ENCODE measurements at regions not wholly inside any gene's neighbourhood (a gene's known extent, or its start where the extent isn't known, plus 50 kb on each side); places are given as distances from the start of the nearest gene placed in this dataset.

DNA sequence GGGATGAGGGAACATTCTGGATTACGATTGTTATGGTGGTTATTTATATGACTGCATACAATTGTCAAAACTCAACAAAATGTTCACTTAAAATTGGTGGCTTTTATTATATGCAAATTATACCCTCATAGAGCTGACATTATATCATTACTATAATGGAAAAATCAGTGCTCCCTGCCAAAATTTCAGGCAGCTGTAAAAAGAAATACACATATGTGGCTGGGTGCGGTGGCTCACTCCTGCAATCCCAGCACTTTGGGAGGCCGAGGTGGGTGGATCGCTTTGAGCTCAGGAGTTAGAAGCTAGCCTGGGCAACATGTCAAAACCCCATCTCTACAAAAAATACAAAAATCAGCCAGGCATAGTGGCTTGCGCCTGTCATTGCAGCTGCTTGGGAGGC is 75.8 kb upstream of the SULF2 start:
- Histone ChIP-seq H3K27ac (ENCODE audit: low read depth in 1 of 2, low read length in 2 of 2) (no peak overlapping the region), H3K4me3 (replicated peaks in 1 of 3; ENCODE audit: low read depth in 2 of 3, low read length in 3 of 3) (no peak overlapping the region), H3K9ac (ENCODE audit: insufficient read depth, low read length, poor library complexity, severe bottlenecking) (no peak overlapping the region), H2AFZ (ENCODE audit: insufficient read depth, low read depth, low read length, poor library complexity, severe bottlenecking) (no peak overlapping the region), H3K36me3 (replicated peaks in 1 of 2; ENCODE audit: control insufficient read depth in 1 of 2, insufficient read depth in 2 of 2, low read length in 2 of 2) (no peaks in the 10 kb centered on the region), H3K79me2 (ENCODE audit: insufficient read depth, low read length) (no peaks in the 10 kb centered on the region), H3K27me3 (ENCODE audit: control insufficient read depth in 2 of 2, insufficient read depth in 2 of 2, low read length in 2 of 2) (no peaks in the 10 kb centered on the region), H4K20me1 (ENCODE audit: insufficient read depth, low read length) (no peaks in the 10 kb centered on the region), H3K4me2 (replicated peaks; ENCODE audit: extremely low read depth, low read length, poor library complexity, severe bottlenecking) (no peak overlapping the region), H3K4me1 (ENCODE audit: control insufficient read depth in 1 of 2, insufficient read depth in 2 of 2, low read length in 2 of 2) (no peaks in the 10 kb centered on the region), H3K9me3 (replicated peaks in 1 of 2; ENCODE audit: control insufficient read depth in 1 of 2, insufficient read depth in 1 of 2, low read length in 2 of 2) (no peaks in the 10 kb centered on the region)
- no CpG with 5 or more reads among the region's 5 CpGs for WGBS (ENCODE audit: insufficient coverage)
- H3K4me1 Mint-ChIP-seq: no peaks in the 10 kb centered on the region
- DNase-seq: no peak
- TF ChIP-seq, protein P1, sequence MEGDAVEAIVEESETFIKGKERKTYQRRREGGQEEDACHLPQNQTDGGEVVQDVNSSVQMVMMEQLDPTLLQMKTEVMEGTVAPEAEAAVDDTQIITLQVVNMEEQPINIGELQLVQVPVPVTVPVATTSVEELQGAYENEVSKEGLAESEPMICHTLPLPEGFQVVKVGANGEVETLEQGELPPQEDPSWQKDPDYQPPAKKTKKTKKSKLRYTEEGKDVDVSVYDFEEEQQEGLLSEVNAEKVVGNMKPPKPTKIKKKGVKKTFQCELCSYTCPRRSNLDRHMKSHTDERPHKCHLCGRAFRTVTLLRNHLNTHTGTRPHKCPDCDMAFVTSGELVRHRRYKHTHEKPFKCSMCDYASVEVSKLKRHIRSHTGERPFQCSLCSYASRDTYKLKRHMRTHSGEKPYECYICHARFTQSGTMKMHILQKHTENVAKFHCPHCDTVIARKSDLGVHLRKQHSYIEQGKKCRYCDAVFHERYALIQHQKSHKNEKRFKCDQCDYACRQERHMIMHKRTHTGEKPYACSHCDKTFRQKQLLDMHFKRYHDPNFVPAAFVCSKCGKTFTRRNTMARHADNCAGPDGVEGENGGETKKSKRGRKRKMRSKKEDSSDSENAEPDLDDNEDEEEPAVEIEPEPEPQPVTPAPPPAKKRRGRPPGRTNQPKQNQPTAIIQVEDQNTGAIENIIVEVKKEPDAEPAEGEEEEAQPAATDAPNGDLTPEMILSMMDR (IDR thresholded peaks at IDR 0.05): no peak
- no peaks in the 10 kb centered on the region for H3K36me3 Mint-ChIP-seq
- intact Hi-C loops (cut with micrococcal nuclease): no loop called here
- H3K27ac Mint-ChIP-seq: no peak overlapping the region
- peaks cover 0 to 14% (median 5%) of the 10 kb centered on the region in 7 donors for H3K9me3 Mint-ChIP-seq
- peaks cover 3 to 28% (median 25%) of the 10 kb centered on the region in 3 donors for H3K27me3 Mint-ChIP-seq (ENCODE audit: low read depth in 3 of 3)
- H3K4me3 Mint-ChIP-seq: no peak overlapping the region

DNA sequence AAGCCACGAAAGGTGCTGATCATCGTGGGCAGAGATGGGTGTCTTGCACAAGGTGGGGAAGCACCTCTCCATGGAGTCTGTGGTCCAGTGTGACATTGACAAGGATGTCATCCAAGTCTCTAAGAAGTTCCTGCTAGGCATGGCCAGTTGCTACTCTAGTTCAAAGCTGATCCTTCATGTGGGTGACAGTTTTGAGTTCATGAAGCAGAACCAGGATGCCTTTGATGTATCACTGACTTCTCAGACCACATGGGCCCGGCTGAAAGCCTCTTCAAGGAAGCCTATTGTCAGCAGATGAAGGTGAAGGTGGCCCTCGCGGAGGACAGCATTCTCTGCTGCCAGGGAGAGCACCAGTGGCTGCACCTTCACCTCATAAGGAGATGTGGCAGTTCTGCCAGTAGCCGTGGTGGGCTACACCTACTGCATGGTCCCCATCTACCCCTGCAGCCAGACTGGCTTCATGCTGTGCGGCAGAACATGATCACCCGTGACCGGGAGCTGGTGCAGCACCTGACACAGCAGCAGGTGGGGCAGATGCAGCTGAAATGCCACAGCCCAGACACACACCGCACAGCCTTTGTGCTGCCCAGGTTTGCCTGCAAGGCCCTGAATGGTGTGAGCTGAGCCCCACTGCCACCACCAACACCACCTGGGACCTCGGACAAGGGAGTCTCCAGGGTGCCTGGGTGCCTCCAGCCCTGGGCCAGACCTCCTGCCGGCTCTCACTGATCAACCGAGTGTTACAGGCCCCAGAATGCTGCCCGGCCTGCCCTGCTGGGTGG is 75.0 kb upstream of the SULF2 start:
- Histone ChIP-seq H3K27ac (ENCODE audit: low read depth in 1 of 2, low read length in 2 of 2) (no peak overlapping the region), H3K4me3 (replicated peaks in 1 of 3; ENCODE audit: low read depth in 2 of 3, low read length in 3 of 3) (no peak overlapping the region), H3K4me1 (ENCODE audit: control insufficient read depth in 1 of 2, insufficient read depth in 2 of 2, low read length in 2 of 2) (no peaks in the 10 kb centered on the region), H2AFZ (ENCODE audit: insufficient read depth, low read depth, low read length, poor library complexity, severe bottlenecking) (no peak overlapping the region), H3K9ac (ENCODE audit: insufficient read depth, low read length, poor library complexity, severe bottlenecking) (no peak overlapping the region), H3K79me2 (ENCODE audit: insufficient read depth, low read length) (no peaks in the 10 kb centered on the region), H3K9me3 (replicated peaks in 1 of 2; ENCODE audit: control insufficient read depth in 1 of 2, insufficient read depth in 1 of 2, low read length in 2 of 2) (no peaks in the 10 kb centered on the region), H3K36me3 (replicated peaks in 1 of 2; ENCODE audit: control insufficient read depth in 1 of 2, insufficient read depth in 2 of 2, low read length in 2 of 2) (no peaks in the 10 kb centered on the region), H3K4me2 (replicated peaks; ENCODE audit: extremely low read depth, low read length, poor library complexity, severe bottlenecking) (no peak overlapping the region), H4K20me1 (ENCODE audit: insufficient read depth, low read length) (no peaks in the 10 kb centered on the region), H3K27me3 (ENCODE audit: control insufficient read depth in 2 of 2, insufficient read depth in 2 of 2, low read length in 2 of 2) (no peaks in the 10 kb centered on the region)
- Mint-ChIP-seq H3K27me3 (ENCODE audit: low read depth in 3 of 3) (peaks cover 4 to 25% (median 24%) of the 10 kb centered on the region in 3 donors), H3K4me1 (no peaks in the 10 kb centered on the region), H3K36me3 (no peaks in the 10 kb centered on the region), H3K9me3 (peaks cover 0 to 14% (median 5%) of the 10 kb centered on the region in 7 donors), H3K4me3 (no peak overlapping the region), H3K27ac (no peak overlapping the region)
- TF ChIP-seq, protein P1 (IDR thresholded peaks at IDR 0.05): no peak
- intact Hi-C loops (cut with micrococcal nuclease): no loop called here
- DNase-seq: no peak
- WGBS (ENCODE audit: insufficient coverage): 95% methylated on average over 10 of the region's 14 CpGs

Data from CD14-positive monocyte (primary cell).